ENCODE measurements at regions not wholly inside any gene's neighbourhood (a gene's known extent, or its start where the extent isn't known, plus 50 kb on each side); places are given as distances from the start of the nearest gene placed in this dataset.

DNA sequence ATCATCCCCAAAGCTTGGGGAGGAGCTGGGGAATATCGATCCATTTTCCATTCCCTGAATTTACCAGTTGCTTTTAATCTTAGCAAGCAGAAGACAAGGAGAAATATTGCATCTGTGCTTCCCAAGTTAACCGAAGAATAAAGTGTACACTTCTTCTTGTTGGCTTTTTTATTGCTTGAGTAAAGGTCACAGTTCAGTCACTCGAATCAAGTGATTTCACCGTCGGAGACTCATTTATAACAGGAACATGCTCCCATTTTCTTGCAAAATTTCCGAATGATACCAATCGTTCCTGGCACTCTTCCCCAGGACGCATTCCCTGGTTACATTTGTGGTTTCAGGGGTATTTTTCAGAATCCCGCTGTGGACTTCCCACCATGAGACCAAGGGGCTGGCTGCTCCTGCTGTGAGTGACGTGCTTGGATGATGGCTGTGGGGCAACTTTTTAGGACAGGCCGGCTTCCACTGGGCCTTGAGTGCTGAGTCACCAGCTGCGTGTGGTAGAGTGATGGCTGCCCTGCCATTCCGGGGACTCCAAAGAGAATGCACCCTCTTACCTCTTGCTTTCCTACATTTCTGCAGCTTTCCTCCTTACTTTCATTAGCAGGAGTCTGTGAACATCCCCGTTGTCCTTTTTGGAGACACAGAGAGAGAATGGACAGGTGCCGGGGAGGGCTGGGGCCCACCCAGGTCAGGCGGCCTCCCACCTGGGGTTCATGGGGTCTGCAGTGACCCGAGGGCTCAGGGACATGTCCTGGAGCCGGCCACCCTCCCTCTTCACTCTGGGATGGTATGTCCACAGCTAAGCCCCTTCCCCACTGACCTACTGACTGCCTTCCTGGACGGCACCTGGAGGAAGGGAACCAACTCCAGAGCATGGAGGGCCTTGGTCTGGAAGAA is 60.7 kb upstream of the HDAC4 start:
- intact Hi-C loops (cut with DNase I) = no loop called here
- DNase-seq = peak in 17 of 42 donors; percentile 0 to 35 (median 8)

DNA sequence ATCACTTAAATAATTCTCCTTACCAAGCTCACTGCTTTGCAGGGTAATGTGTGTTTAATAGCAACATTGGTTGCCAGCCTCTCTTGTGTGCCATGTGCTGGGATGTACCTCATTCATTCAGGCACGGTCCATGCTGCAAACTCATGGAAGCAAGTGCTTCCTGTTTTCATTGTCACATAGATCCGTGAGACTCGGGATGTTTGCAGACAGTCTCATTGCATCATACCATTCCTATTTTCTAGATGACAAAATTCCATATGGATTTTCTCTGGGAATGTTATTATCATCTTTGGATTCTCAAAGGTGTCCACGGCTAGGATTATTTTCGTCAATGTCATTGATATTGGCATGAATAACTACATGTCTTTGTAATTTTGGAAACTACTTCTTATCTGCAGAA is 60.0 kb upstream of the HDAC4 start:
- peak in 13 of 42 donors; percentile 1 to 25 (median 4) for DNase-seq
- intact Hi-C loops (cut with DNase I) = no loop called here

DNA sequence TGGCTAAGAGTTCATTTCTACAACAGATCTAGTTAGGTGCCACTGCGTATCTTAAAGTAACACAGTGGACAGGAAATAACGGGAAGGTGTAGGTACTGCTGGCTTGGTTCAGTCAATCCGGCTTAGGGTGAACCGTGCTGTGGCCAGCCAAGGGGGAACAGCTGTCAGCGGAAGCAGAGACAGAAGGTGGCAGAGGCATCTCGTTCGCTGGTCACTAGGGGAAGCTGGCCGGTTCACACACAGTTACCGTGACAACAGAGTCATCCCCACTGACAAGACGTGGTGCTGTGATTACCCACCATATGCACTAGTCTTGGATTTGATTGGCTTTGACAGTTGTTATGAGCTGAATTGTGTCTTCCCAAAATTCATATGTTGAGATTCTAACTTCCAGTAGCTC is 58.8 kb upstream of the HDAC4 start:
- intact Hi-C loops (cut with DNase I) = no loop called here
- peak in 16 of 42 donors; percentile 2 to 42 (median 10) for DNase-seq

DNA sequence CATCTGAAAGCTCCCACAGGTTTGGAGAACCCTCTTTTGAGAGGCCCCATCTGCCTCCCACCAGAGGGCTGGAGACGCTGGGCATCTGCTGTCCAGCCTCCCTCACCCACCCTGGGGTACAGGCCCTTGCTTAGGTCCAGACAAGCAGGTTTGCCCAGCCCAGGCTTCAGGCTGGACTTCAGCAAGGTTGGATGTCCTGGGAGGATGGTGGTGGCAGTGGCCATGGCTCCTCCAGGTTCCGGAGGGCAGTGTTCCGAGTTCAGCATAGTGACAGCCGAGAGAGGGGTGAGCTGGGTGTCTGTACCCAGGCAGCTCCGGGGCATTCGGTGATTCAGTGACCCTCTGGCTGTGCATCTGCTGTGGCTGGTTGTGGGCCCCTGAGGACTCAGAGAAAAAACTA is 58.2 kb upstream of the HDAC4 start:
- DNase-seq = peak in 14 of 42 donors; percentile 0 to 39 (median 10)
- intact Hi-C loops (cut with DNase I) = no loop called here

DNA sequence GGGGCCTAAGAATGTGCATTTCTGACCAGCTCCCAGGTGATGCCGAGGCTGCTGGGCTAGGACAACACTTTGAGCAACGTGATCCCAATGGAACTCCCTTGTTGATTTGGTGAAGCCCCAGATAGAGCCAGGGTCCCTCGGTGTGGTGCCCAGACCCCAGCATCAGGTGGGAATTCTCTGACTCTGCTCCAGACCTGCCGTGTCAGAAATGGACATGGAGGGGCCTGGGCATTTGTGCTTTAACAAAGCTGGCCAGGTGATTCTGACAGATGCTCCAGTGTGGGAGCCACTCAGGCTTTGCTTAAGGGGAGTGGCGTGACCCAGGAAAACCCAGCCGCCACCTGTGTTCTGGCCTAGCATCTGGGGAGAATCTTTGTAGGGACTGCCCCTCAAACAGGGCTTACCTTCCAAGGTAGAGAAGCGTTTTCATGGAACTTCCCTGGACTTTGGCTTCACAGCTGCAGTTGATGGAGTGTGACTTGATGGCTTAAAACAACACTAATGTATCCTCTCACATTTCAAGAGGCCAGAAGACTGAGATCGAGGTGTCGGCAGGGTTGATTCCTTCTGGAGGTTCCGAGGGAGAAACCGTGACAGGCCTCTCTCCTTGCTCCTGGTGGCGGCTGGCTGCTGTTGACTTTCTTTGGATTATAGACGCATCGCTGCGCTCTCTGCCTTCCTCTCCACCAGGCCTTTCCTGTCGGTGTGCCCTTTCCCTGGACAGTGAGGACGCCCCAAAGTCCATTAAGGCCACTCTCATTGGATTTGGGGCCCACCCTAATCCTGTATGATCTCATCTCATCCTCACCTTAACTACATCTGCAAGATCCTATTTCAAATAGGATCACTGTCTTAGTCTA is 57.0 kb upstream of the HDAC4 start:
- peak in 8 of 42 donors; percentile 1 to 31 (median 8) for DNase-seq
- intact Hi-C loops (cut with DNase I) = no loop called here

DNA sequence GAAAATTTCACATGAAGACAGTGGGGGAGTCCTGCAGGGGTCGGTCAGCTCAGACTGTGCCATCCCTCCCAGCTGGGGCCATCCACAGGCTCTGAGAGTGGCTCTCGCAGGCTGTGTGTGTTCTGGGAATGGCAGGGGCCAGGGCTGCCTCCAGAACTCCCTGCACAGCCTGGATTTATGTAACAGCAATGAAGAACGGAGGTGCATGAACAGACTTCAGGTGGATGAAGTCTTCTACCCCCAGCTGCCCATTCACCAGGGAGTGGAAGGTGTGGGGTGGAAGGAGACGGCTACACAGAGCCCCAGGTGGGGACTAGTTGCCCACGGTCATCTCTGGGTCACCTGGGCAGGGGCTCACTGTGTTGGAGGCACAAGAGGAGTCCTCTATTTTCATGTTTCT is 56.1 kb upstream of the HDAC4 start:
- peak in 8 of 42 donors; percentile 2 to 34 (median 9) for DNase-seq
- intact Hi-C loops (cut with DNase I) = no loop called here

DNA sequence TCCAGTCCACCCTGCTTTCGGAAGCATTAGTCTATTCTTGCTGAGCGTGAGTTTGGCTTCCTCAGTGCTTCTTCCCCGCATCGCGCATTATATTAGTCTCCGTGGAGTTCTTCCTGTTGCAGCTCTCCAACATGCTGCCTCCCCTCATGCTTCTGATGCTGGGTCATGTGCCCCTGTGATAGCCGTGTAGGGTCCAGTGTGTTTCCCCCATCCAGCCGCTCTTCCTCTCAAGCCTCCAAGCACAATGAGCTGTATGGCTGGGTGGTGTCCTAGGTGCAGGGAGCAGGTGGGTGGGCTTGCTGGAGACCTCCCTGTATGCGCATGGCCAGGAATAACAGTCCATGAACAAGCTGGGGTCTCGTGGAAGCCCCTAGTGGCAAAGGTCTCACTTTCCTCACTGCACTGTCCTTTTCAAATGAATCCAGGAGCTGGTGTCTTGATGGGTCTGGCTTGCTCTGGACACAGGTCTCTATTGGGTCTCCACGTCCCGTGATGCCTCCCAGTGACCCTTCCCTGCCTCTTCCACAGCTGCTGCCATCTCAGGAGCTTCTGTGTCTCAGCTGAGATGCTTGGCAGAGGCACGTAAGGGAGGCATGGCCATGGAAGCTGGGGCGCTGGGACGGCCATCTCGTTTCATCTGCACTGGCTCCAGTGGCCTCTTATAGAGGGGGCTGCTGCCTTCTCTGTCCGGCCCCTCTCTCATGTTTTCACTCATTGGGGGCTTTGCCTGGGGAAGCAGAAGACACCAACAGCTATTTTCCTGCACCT is 54.8 kb upstream of the HDAC4 start:
- DNase-seq = peak in 5 of 42 donors; percentile 7 to 39 (median 10)
- intact Hi-C loops (cut with DNase I) = no loop called here

DNA sequence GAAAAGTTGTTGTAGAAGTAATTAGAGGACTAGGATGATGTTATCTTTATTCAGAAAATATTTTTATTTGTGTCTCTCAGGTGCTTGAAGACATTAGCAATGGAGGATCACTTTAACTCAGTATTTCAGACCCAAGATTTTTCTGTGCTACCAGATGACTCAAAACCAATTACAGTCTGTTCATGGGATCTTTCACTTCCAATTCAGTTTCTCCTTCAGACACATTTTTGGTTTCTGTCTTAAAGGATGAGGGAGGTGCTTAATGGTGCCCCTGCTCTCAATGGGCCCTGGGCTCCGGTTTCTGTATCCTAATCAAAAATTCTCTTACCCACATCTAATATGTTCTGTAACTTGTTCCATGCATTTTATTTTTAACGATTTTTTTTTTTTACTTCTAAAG is 53.7 kb upstream of the HDAC4 start:
- DNase-seq = peak in 1 of 42 donors; percentile 22
- intact Hi-C loops (cut with DNase I) = no loop called here

Measured in head of caudate nucleus (tissue), 42 donors.